ENCODE measurements at regions not wholly inside any gene's neighbourhood (a gene's known extent, or its start where the extent isn't known, plus 50 kb on each side); places are given as distances from the start of the nearest gene placed in this dataset.

- Histone ChIP-seq H3K36me3 (no peaks in the 10 kb centered on the region), H3K27ac (no peak overlapping the region), H3K9me3 (no peaks in the 10 kb centered on the region), H3K27me3 (no peaks in the 10 kb centered on the region), H3K4me1 (no peaks in the 10 kb centered on the region), H3K4me3 (no peak overlapping the region)
- no peak for DNase-seq (ENCODE audit: low spot score)
- no peak for TF ChIP-seq CTCF (IDR thresholded peaks at IDR 0.05)
These were observed 224.9 kb downstream of the SKIDA1 start for GRCh38 chr10:21300551-21300950.

GRCh38 chr10:21299330-21299729 is 226.2 kb downstream of the SKIDA1 start:
- Histone ChIP-seq H3K4me1 (no peaks in the 10 kb centered on the region), H3K9me3 (no peaks in the 10 kb centered on the region), H3K27me3 (no peaks in the 10 kb centered on the region), H3K36me3 (no peaks in the 10 kb centered on the region), H3K27ac (no peak overlapping the region), H3K4me3 (no peak overlapping the region)
- DNase-seq (ENCODE audit: low spot score), result no peak
- no peak for TF ChIP-seq CTCF (IDR thresholded peaks at IDR 0.05)

GRCh38 chr10:21298701-21299100 is 226.8 kb downstream of the SKIDA1 start:
- Histone ChIP-seq H3K4me3 (no peak overlapping the region), H3K27me3 (no peaks in the 10 kb centered on the region), H3K9me3 (no peaks in the 10 kb centered on the region), H3K27ac (no peak overlapping the region), H3K4me1 (no peaks in the 10 kb centered on the region), H3K36me3 (no peaks in the 10 kb centered on the region)
- no peak for TF ChIP-seq CTCF (IDR thresholded peaks at IDR 0.05)
- no peak for DNase-seq (ENCODE audit: low spot score)

- no peak for DNase-seq (ENCODE audit: low spot score)
- Histone ChIP-seq H3K9me3 (no peaks in the 10 kb centered on the region), H3K27ac (no peak overlapping the region), H3K4me1 (no peaks in the 10 kb centered on the region), H3K4me3 (no peak overlapping the region), H3K36me3 (no peaks in the 10 kb centered on the region), H3K27me3 (no peaks in the 10 kb centered on the region)
- TF ChIP-seq CTCF (IDR thresholded peaks at IDR 0.05), result no peak
These were observed 227.7 kb downstream of the SKIDA1 start for GRCh38 chr10:21297603-21298383.

- Histone ChIP-seq H3K27ac (no peak overlapping the region), H3K4me3 (no peak overlapping the region), H3K4me1 (no peaks in the 10 kb centered on the region), H3K9me3 (no peaks in the 10 kb centered on the region), H3K27me3 (no peaks in the 10 kb centered on the region), H3K36me3 (no peaks in the 10 kb centered on the region)
- no peak for DNase-seq (ENCODE audit: low spot score)
- TF ChIP-seq CTCF (IDR thresholded peaks at IDR 0.05), result no peak
These were observed 228.7 kb downstream of the SKIDA1 start for GRCh38 chr10:21296575-21297355.

Data from right atrium auricular region (tissue), 2 donors.